ENCODE measurements at regions not wholly inside any gene's neighbourhood (a gene's known extent, or its start where the extent isn't known, plus 50 kb on each side); places are given as distances from the start of the nearest gene placed in this dataset.

DNA sequence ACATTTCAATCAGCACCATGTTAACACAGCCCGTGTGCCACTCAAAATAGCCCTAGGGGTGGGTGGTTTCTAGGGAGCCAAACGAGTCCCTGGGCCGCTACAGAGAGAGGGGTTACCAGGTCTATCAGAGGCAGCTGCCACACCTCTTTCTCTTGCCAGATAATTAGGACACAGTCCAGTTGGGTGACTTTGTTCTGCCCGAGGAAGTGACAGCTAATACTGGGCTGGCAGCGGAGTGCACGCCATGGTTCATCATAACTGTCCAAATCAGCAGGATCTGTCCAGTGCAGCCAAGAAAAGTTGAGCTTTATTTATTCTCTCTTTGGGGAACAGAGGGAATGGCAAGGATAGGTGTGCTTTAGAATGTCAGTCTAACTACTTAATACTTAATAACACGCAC lies 583.8 kb downstream of the BRINP1 start:
- Histone ChIP-seq H3K4me3 (ENCODE audit: low read depth in 1 of 2, low read length in 2 of 2) (no peak overlapping the region), H3K27ac (ENCODE audit: low read depth in 2 of 2, low read length in 1 of 2) (no peak overlapping the region), H3K36me3 (ENCODE audit: control insufficient read depth in 2 of 2, insufficient read depth in 2 of 2, low read length in 1 of 2) (no peaks in the 10 kb centered on the region), H3K9me3 (ENCODE audit: control insufficient read depth in 2 of 2, insufficient read depth in 1 of 2, low read depth in 1 of 2, low read length in 1 of 2) (no peaks in the 10 kb centered on the region), H3K4me1 (ENCODE audit: control insufficient read depth in 2 of 2, insufficient read depth in 2 of 2, low read length in 1 of 2) (no peaks in the 10 kb centered on the region), H3K27me3 (ENCODE audit: control insufficient read depth in 1 of 2, insufficient read depth in 2 of 2, low read length in 2 of 2) (no peaks in the 10 kb centered on the region)
- 52 to 71% methylated on average over 7 of the region's 7 CpGs for WGBS, 2 donors

DNA sequence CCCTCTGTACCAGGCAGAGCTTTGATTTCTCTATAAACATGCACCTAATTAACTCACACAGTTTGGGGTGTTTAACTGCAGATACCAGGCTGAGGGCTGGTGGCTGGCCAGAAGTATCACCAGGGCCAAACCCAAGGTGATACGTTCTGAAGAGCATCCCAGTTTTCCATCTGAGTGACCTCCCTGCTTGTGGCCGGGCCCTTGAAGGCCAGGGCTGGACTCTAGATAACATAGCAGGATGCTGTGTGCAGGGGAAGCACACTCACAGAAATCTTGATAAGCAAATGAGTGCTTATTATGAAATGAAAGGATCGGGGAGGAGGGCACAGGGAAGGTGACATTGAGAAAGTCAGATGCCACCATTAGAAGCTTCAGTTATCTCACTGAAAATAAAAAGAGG lies 582.4 kb downstream of the BRINP1 start:
- Histone ChIP-seq H3K4me1 (ENCODE audit: control insufficient read depth in 2 of 2, insufficient read depth in 2 of 2, low read length in 1 of 2) (no peaks in the 10 kb centered on the region), H3K9me3 (ENCODE audit: control insufficient read depth in 2 of 2, insufficient read depth in 1 of 2, low read depth in 1 of 2, low read length in 1 of 2) (no peaks in the 10 kb centered on the region), H3K27me3 (ENCODE audit: control insufficient read depth in 1 of 2, insufficient read depth in 2 of 2, low read length in 2 of 2) (no peaks in the 10 kb centered on the region), H3K27ac (ENCODE audit: low read depth in 2 of 2, low read length in 1 of 2) (no peak overlapping the region), H3K36me3 (ENCODE audit: control insufficient read depth in 2 of 2, insufficient read depth in 2 of 2, low read length in 1 of 2) (no peaks in the 10 kb centered on the region), H3K4me3 (ENCODE audit: low read depth in 1 of 2, low read length in 2 of 2) (no peak overlapping the region)
- WGBS, 2 donors, result 46 to 64% methylated on average over 3 of the region's 3 CpGs

DNA sequence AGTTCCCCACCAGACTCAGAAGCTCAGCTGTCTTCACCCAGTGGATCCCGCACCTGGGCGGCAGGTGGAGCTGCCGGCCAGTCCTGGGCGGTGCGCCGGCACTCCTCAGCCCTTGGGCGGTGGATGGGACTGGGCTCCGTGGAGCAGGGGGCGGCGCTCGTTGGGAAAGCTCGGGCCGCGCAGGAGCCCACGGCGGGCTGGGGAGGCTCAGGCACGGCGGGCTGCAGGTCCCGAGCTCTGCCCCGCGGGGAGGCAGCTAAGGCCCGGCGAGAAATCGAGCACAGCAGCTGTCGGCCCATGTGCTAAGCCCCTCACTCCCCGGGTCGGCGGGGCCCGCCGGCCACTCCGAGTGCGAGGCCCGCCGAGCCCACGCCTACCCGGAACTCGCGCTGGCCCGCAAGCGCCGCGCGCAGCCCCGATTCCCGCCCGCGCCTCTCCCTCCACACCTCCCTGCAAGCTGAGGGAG lies 560.0 kb downstream of the BRINP1 start:
- H3K27me3 ChIP-seq (ENCODE audit: control insufficient read depth in 1 of 2, insufficient read depth in 2 of 2, low read length in 2 of 2), result no peaks in the 10 kb centered on the region
- peaks cover 0 to 9% of the 10 kb centered on the region in 2 donors for H3K9me3 ChIP-seq (ENCODE audit: control insufficient read depth in 2 of 2, insufficient read depth in 1 of 2, low read depth in 1 of 2, low read length in 1 of 2)
- H3K4me3 ChIP-seq (ENCODE audit: low read depth in 1 of 2, low read length in 2 of 2), result peak overlapping the region; percentile 10 to 13
- no peak overlapping the region for H3K27ac ChIP-seq (ENCODE audit: low read depth in 2 of 2, low read length in 1 of 2)
- no peaks in the 10 kb centered on the region for H3K4me1 ChIP-seq (ENCODE audit: control insufficient read depth in 2 of 2, insufficient read depth in 2 of 2, low read length in 1 of 2)
- H3K36me3 ChIP-seq (ENCODE audit: control insufficient read depth in 2 of 2, insufficient read depth in 2 of 2, low read length in 1 of 2), result no peaks in the 10 kb centered on the region
- WGBS, 2 donors, result 59 to 64% methylated on average over 47 of the region's 47 CpGs

DNA sequence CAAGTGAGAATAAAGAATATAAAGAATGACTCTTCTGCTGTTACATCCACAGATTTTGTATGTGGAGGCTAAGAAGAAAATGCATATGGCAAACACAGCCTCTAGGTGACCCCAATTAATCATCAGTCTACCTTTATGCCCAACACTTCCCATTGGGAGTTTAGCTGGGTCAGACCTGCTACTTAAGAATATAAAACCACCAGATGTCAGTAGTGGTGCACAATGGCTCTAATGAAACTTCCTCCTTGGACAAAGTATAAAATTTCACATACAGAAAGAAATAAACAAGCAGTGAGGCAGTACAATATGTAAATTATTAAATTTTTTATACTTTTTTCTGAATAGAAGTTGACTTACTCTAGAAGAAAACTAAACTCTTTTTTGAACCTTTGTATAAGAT lies 539.9 kb downstream of the BRINP1 start:
- H3K36me3 ChIP-seq (ENCODE audit: control insufficient read depth in 2 of 2, insufficient read depth in 2 of 2, low read length in 1 of 2), result no peaks in the 10 kb centered on the region
- no peaks in the 10 kb centered on the region for H3K9me3 ChIP-seq (ENCODE audit: control insufficient read depth in 2 of 2, insufficient read depth in 1 of 2, low read depth in 1 of 2, low read length in 1 of 2)
- H3K27me3 ChIP-seq (ENCODE audit: control insufficient read depth in 1 of 2, insufficient read depth in 2 of 2, low read length in 2 of 2), result no peaks in the 10 kb centered on the region
- H3K27ac ChIP-seq (ENCODE audit: low read depth in 2 of 2, low read length in 1 of 2), result no peak overlapping the region
- no peaks in the 10 kb centered on the region for H3K4me1 ChIP-seq (ENCODE audit: control insufficient read depth in 2 of 2, insufficient read depth in 2 of 2, low read length in 1 of 2)
- no peak overlapping the region for H3K4me3 ChIP-seq (ENCODE audit: low read depth in 1 of 2, low read length in 2 of 2)

DNA sequence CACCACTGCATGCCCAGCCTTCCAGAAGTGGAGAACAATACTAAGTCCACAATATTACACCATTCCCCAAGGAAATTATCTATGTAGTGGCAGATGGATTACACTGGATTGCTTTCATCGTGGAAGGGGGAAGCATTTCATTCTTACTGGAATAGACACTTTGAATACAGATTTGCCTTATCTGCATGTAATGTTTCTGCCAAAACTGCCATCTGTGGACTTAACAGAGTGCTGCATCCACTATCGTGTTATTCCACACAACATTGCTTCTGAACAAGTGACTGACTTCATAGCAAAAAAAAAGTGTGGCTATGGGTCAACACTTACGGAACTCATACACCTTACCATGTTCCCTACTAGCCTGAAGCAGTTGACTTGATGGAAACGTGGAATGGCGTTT lies 536.9 kb downstream of the BRINP1 start:
- H3K27ac ChIP-seq (ENCODE audit: low read depth in 2 of 2, low read length in 1 of 2), result no peak overlapping the region
- no peaks in the 10 kb centered on the region for H3K36me3 ChIP-seq (ENCODE audit: control insufficient read depth in 2 of 2, insufficient read depth in 2 of 2, low read length in 1 of 2)
- H3K4me3 ChIP-seq (ENCODE audit: low read depth in 1 of 2, low read length in 2 of 2), result no peak overlapping the region
- no peaks in the 10 kb centered on the region for H3K9me3 ChIP-seq (ENCODE audit: control insufficient read depth in 2 of 2, insufficient read depth in 1 of 2, low read depth in 1 of 2, low read length in 1 of 2)
- 78 to 93% methylated on average over 5 of the region's 5 CpGs for WGBS, 2 donors
- H3K27me3 ChIP-seq (ENCODE audit: control insufficient read depth in 1 of 2, insufficient read depth in 2 of 2, low read length in 2 of 2), result no peaks in the 10 kb centered on the region
- no peaks in the 10 kb centered on the region for H3K4me1 ChIP-seq (ENCODE audit: control insufficient read depth in 2 of 2, insufficient read depth in 2 of 2, low read length in 1 of 2)

DNA sequence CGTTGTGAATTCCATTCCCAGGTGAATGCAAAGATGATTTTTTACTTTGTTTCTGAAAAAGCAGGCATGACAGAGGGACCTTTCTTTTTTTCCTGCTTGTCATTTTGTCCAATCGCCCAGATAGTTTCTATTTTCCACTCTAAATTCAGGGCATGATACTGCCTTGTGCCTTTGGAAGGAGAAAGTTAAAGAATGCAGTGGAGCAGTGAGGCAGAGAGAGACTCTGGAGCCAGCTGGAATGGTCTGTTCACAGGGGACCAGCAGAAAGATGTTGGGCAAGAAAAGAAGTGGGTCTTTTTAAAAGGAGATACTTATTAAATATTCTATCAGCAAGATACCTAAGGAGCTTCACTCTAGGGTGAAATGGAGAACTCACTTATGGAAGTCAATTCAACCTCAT lies 532.3 kb downstream of the BRINP1 start:
- Histone ChIP-seq H3K4me3 (ENCODE audit: low read depth in 1 of 2, low read length in 2 of 2) (no peak overlapping the region), H3K36me3 (ENCODE audit: control insufficient read depth in 2 of 2, insufficient read depth in 2 of 2, low read length in 1 of 2) (no peaks in the 10 kb centered on the region), H3K27me3 (ENCODE audit: control insufficient read depth in 1 of 2, insufficient read depth in 2 of 2, low read length in 2 of 2) (no peaks in the 10 kb centered on the region), H3K27ac (ENCODE audit: low read depth in 2 of 2, low read length in 1 of 2) (no peak overlapping the region), H3K9me3 (ENCODE audit: control insufficient read depth in 2 of 2, insufficient read depth in 1 of 2, low read depth in 1 of 2, low read length in 1 of 2) (no peaks in the 10 kb centered on the region), H3K4me1 (ENCODE audit: control insufficient read depth in 2 of 2, insufficient read depth in 2 of 2, low read length in 1 of 2) (no peaks in the 10 kb centered on the region)
- WGBS, 2 donors, result 50 to 58% methylated on average over 2 of the region's 2 CpGs

DNA sequence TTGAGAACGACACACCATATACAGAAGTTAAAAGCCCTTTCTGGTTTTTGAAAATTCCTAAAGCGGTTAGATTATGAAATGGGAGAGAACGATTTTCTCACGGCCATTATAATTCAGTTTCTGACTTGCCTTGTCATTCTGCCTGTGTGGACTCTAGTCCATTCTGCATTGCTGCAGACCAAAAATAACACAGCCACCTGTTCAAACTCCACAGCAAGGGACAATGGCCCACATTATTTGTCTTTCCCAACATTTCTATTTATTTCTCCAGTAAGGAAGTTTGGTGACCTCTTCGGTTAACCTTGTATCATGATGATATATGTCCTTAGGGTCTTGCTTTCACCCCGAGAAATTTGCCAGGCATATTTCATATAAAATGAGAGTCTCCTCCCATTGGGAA lies 497.7 kb downstream of the BRINP1 start:
- Histone ChIP-seq H3K9me3 (ENCODE audit: control insufficient read depth in 2 of 2, insufficient read depth in 1 of 2, low read depth in 1 of 2, low read length in 1 of 2) (no peaks in the 10 kb centered on the region), H3K36me3 (ENCODE audit: control insufficient read depth in 2 of 2, insufficient read depth in 2 of 2, low read length in 1 of 2) (no peaks in the 10 kb centered on the region), H3K27ac (ENCODE audit: low read depth in 2 of 2, low read length in 1 of 2) (no peak overlapping the region), H3K4me1 (ENCODE audit: control insufficient read depth in 2 of 2, insufficient read depth in 2 of 2, low read length in 1 of 2) (no peaks in the 10 kb centered on the region), H3K27me3 (ENCODE audit: control insufficient read depth in 1 of 2, insufficient read depth in 2 of 2, low read length in 2 of 2) (no peaks in the 10 kb centered on the region), H3K4me3 (ENCODE audit: low read depth in 1 of 2, low read length in 2 of 2) (no peak overlapping the region)
- WGBS, 2 donors, result 52 to 59% methylated on average over 6 of the region's 6 CpGs

DNA sequence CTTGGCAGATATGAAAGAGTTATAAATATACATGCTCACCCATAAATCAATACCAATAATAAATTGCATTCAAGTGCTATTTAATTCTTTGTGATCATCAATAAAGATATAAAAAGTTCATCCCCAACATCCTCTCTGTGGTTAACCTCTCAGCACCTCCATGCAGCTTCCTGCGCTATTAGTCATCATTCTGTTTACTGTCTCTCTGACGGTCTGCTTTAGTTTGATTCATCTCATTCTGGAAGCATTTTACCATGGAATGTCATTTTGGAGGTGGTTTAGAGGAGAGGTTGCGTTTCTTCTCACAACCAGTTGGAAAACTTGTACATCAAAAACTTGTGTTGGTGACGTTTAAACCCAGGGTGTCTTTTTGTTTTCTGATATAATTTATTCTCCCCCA lies 486.6 kb downstream of the BRINP1 start:
- 67 to 68% methylated on average over 4 of the region's 4 CpGs for WGBS, 2 donors
- Histone ChIP-seq H3K27ac (ENCODE audit: low read depth in 2 of 2, low read length in 1 of 2) (no peak overlapping the region), H3K4me3 (ENCODE audit: low read depth in 1 of 2, low read length in 2 of 2) (no peak overlapping the region), H3K36me3 (ENCODE audit: control insufficient read depth in 2 of 2, insufficient read depth in 2 of 2, low read length in 1 of 2) (no peaks in the 10 kb centered on the region), H3K27me3 (ENCODE audit: control insufficient read depth in 1 of 2, insufficient read depth in 2 of 2, low read length in 2 of 2) (no peaks in the 10 kb centered on the region), H3K9me3 (ENCODE audit: control insufficient read depth in 2 of 2, insufficient read depth in 1 of 2, low read depth in 1 of 2, low read length in 1 of 2) (peaks cover 0 to 3% of the 10 kb centered on the region in 2 donors), H3K4me1 (ENCODE audit: control insufficient read depth in 2 of 2, insufficient read depth in 2 of 2, low read length in 1 of 2) (no peaks in the 10 kb centered on the region)

DNA sequence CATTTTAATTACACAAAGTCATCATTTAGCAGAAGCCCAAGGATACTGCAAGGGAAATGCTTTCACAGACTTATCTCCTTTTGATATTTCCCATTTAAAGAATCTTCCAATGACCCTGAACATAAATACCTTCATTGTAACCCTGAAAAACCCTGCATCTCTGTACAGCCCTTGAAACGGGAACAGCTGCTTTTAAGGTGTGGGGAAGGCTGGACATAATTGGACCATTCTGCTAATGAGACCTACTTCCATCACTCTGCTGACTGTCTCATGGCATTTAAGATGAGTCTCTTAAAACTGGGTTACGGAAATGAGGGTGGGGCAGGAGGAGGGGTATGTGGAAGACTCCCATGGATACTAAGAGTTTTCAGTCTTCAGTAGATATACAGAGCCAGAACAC lies 485.8 kb downstream of the BRINP1 start:
- Histone ChIP-seq H3K27me3 (ENCODE audit: control insufficient read depth in 1 of 2, insufficient read depth in 2 of 2, low read length in 2 of 2) (no peaks in the 10 kb centered on the region), H3K9me3 (ENCODE audit: control insufficient read depth in 2 of 2, insufficient read depth in 1 of 2, low read depth in 1 of 2, low read length in 1 of 2) (peaks cover 0 to 3% of the 10 kb centered on the region in 2 donors), H3K4me3 (ENCODE audit: low read depth in 1 of 2, low read length in 2 of 2) (no peak overlapping the region), H3K27ac (ENCODE audit: low read depth in 2 of 2, low read length in 1 of 2) (no peak overlapping the region), H3K36me3 (ENCODE audit: control insufficient read depth in 2 of 2, insufficient read depth in 2 of 2, low read length in 1 of 2) (no peaks in the 10 kb centered on the region), H3K4me1 (ENCODE audit: control insufficient read depth in 2 of 2, insufficient read depth in 2 of 2, low read length in 1 of 2) (no peaks in the 10 kb centered on the region)
- 73 to 76% methylated on average over 2 of the region's 2 CpGs for WGBS, 2 donors

DNA sequence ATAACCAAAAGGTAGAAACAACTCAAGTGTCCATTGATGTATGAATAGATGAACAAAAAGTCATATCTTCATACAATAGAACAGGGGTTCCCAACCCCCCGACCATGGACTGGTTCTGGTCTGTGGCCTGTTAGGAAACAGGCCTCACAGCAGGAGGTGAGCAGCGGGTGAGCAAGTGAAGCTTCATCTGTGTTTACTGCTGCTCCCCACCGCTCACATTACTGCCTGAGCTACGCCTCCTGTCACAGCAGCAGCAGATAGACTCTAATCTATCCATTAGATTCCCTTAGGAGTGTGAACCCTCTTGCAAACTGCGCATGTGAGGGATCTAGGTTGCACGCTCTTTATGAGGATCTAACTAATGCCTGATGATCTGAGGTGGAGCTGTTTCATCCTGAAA lies 478.0 kb downstream of the BRINP1 start:
- Histone ChIP-seq H3K9me3 (ENCODE audit: control insufficient read depth in 2 of 2, insufficient read depth in 1 of 2, low read depth in 1 of 2, low read length in 1 of 2) (no peaks in the 10 kb centered on the region), H3K27me3 (ENCODE audit: control insufficient read depth in 1 of 2, insufficient read depth in 2 of 2, low read length in 2 of 2) (no peaks in the 10 kb centered on the region), H3K4me1 (ENCODE audit: control insufficient read depth in 2 of 2, insufficient read depth in 2 of 2, low read length in 1 of 2) (no peaks in the 10 kb centered on the region), H3K36me3 (ENCODE audit: control insufficient read depth in 2 of 2, insufficient read depth in 2 of 2, low read length in 1 of 2) (no peaks in the 10 kb centered on the region), H3K4me3 (ENCODE audit: low read depth in 1 of 2, low read length in 2 of 2) (no peak overlapping the region), H3K27ac (ENCODE audit: low read depth in 2 of 2, low read length in 1 of 2) (no peak overlapping the region)
- whole genome bisulfite sequencing, 2 donors, result 71 to 79% methylated on average over 6 of the region's 6 CpGs
